ENCODE measurements at regions not wholly inside any gene's neighbourhood (a gene's known extent, or its start where the extent isn't known, plus 50 kb on each side); places are given as distances from the start of the nearest gene placed in this dataset.
"Not testable (repeated sequence)": the region's sequence is repeated elsewhere in the genome, so short reads cannot be mapped to it uniquely, and the experiment has no call there.

GRCh38 chr1:60503266-60503925 is 429.8 kb upstream of the C1orf87 start:
- no peak overlapping the region for H3K27ac ChIP-seq (ENCODE audit: low read length)
- no peak overlapping the region for H3K9ac ChIP-seq (ENCODE audit: low read length)
- H3K4me2 ChIP-seq (ENCODE audit: low read length): no peak overlapping the region
- no peaks in the 10 kb centered on the region for H4K20me1 ChIP-seq (ENCODE audit: insufficient read depth)
- no peaks in the 10 kb centered on the region for H3K79me2 ChIP-seq (replicated peaks; ENCODE audit: insufficient read depth, low read length)
- no peaks in the 10 kb centered on the region for H3K36me3 ChIP-seq (ENCODE audit: insufficient read depth, low read length)
- no peaks in the 10 kb centered on the region for H3K9me2 ChIP-seq (ENCODE audit: insufficient read depth, low read length)
- no peak overlapping the region for H3K4me3 ChIP-seq (ENCODE audit: low read length)
- TF ChIP-seq EZH2 (IDR thresholded peaks at IDR 0.05; ENCODE audit: borderline replicate concordance, insufficient read depth, low read length, poor library complexity, severe bottlenecking) (no peak), MXI1 (conservative IDR thresholded peaks at IDR 0.05; ENCODE audit: poor library complexity, severe bottlenecking) (no peak), SMC3 (conservative IDR thresholded peaks at IDR 0.05; ENCODE audit: poor library complexity) (no peak), CTCF (IDR thresholded peaks at IDR 0.05; ENCODE audit: poor library complexity, severe bottlenecking) (no peak), POLR2AphosphoS5 (IDR thresholded peaks at IDR 0.05) (no peak), TAF1 (IDR thresholded peaks at IDR 0.05; ENCODE audit: low read depth) (no peak), RAD21 (conservative IDR thresholded peaks at IDR 0.05) (no peak), EP300 (conservative IDR thresholded peaks at IDR 0.05; ENCODE audit: poor library complexity, severe bottlenecking) (no peak), REST (IDR thresholded peaks at IDR 0.05; ENCODE audit: borderline replicate concordance) (no peak)
- H3K9me3 ChIP-seq (ENCODE audit: low read length): no peaks in the 10 kb centered on the region
- H3F3A ChIP-seq (ENCODE audit: insufficient read depth, low read length, poor library complexity, severe bottlenecking): no peaks in the 10 kb centered on the region
- H3K27me3 ChIP-seq (ENCODE audit: insufficient read depth, low read depth, low read length): no peaks in the 10 kb centered on the region
- H2AFZ ChIP-seq (ENCODE audit: low read depth, low read length): no peak overlapping the region

GRCh38 chr1:60502506-60502905 is 428.9 kb upstream of the C1orf87 start:
- Histone ChIP-seq H3K9ac (ENCODE audit: low read length) (no peak overlapping the region), H3K9me3 (ENCODE audit: low read length) (no peaks in the 10 kb centered on the region), H3K4me3 (ENCODE audit: low read length) (no peak overlapping the region), H2AFZ (ENCODE audit: low read depth, low read length) (no peak overlapping the region), H3K79me2 (replicated peaks; ENCODE audit: insufficient read depth, low read length) (no peaks in the 10 kb centered on the region), H3K36me3 (ENCODE audit: insufficient read depth, low read length) (no peaks in the 10 kb centered on the region), H3K9me2 (ENCODE audit: insufficient read depth, low read length) (no peaks in the 10 kb centered on the region), H3K4me2 (ENCODE audit: low read length) (no peak overlapping the region), H4K20me1 (ENCODE audit: insufficient read depth) (no peaks in the 10 kb centered on the region), H3K27ac (ENCODE audit: low read length) (no peak overlapping the region), H3K27me3 (ENCODE audit: insufficient read depth, low read depth, low read length) (no peaks in the 10 kb centered on the region), H3F3A (ENCODE audit: insufficient read depth, low read length, poor library complexity, severe bottlenecking) (no peaks in the 10 kb centered on the region)
- no peak for TF ChIP-seq MXI1 (conservative IDR thresholded peaks at IDR 0.05; ENCODE audit: poor library complexity, severe bottlenecking)
- no peak for TF ChIP-seq EZH2 (IDR thresholded peaks at IDR 0.05; ENCODE audit: borderline replicate concordance, insufficient read depth, low read length, poor library complexity, severe bottlenecking)

DNA sequence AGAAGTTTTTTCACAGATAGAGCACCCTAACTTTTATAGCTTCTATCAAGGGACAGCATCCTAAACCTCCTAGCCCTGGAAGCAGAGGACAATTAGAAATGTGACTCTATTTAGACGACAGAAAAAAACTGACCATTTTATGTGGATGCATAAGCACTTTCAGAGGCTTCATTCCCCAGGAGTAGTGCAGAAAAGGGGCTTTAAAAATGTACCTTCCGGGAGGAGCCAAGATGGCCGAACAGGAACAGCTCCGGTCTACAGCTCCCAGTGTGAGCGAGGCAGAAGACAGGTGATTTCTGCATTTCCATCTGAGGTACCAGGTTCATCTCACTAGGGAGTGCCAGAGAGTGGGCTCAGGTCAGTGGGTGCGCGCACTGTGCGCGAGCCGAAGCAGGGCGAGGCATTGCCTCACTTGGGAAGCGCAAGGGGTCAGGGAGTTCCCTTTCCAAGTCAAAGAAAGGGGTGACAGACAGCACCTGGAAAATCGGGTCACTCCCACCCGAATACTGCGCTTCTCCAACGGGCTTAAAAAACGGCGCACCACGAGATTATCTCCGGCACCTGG is 416.4 kb upstream of the C1orf87 start:
- not testable (repeated sequence) for H2AFZ ChIP-seq (ENCODE audit: low read depth, low read length); H3K4me2 ChIP-seq (ENCODE audit: low read length); H3K79me2 ChIP-seq (replicated peaks; ENCODE audit: insufficient read depth, low read length)

More for the DNA sequence above, 416.4 kb upstream of the C1orf87 start:
- not testable (repeated sequence) for H3F3A ChIP-seq (ENCODE audit: insufficient read depth, low read length, poor library complexity, severe bottlenecking); H4K20me1 ChIP-seq (ENCODE audit: insufficient read depth); H3K9me2 ChIP-seq (ENCODE audit: insufficient read depth, low read length); H3K27ac ChIP-seq (ENCODE audit: low read length); H3K9ac ChIP-seq (ENCODE audit: low read length); H3K27me3 ChIP-seq (ENCODE audit: insufficient read depth, low read depth, low read length); H3K4me3 ChIP-seq (ENCODE audit: low read length); H3K9me3 ChIP-seq (ENCODE audit: low read length); H3K36me3 ChIP-seq (ENCODE audit: insufficient read depth, low read length)
